ENCODE measurements at regions not wholly inside any gene's neighbourhood (a gene's known extent, or its start where the extent isn't known, plus 50 kb on each side); places are given as distances from the start of the nearest gene placed in this dataset.

GRCh38 chr15:35605764-35606449 lies 59.9 kb upstream of the DPH6 start:
- in situ Hi-C loops (cut with HindIII; ENCODE audit: low pct_unique_long_range_greater_than_20kb, low sequenced_read_pairs) (no loop called here), intact Hi-C loops (cut with micrococcal nuclease; ENCODE audit: unreplicated experiment) (no loop called here)
- H3K36me3 ChIP-seq (ENCODE audit: control insufficient read depth, insufficient read depth, low read length) = no peaks in the 10 kb centered on the region

DNA sequence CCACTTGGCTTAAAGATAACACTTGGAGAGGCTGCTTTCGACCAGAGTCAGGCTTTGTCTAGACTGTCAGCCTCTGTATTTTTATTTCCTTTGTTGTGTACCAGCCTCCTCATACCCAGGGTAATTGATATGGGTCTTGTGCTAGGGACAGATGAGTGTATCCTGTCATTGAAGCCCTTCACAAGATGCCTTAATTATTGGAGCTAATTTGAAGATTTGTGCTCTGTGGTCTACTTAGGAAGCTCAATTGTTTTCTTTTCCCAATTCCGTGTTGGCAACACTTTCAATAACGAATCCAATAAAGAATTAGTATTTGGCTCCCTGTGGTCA lies 60.5 kb upstream of the DPH6 start:
- ChIA-PET CTCF (no interaction called here), POLR2A (no interaction called here)
- Histone ChIP-seq H3K9me3 (ENCODE audit: control insufficient read depth, insufficient read depth, low read depth, low read length) (no peaks in the 10 kb centered on the region), H3K4me1 (ENCODE audit: control insufficient read depth, insufficient read depth, low read length) (no peaks in the 10 kb centered on the region), H3K27me3 (ENCODE audit: control insufficient read depth, insufficient read depth, low read length) (no peaks in the 10 kb centered on the region), H3K4me3 (ENCODE audit: low read depth in 2 of 2, low read length in 2 of 2) (no peak overlapping the region), H3K36me3 (ENCODE audit: control insufficient read depth, insufficient read depth, low read length) (no peaks in the 10 kb centered on the region), H3K27ac (ENCODE audit: low read length) (no peak overlapping the region)
- in situ Hi-C loops (cut with HindIII; ENCODE audit: low pct_unique_long_range_greater_than_20kb, low sequenced_read_pairs) = no loop called here
- BruUV-seq (replicated peaks) = no TSS peak
- intact Hi-C loops (cut with micrococcal nuclease; ENCODE audit: unreplicated experiment) = no loop called here
- DNase-seq (ENCODE audit: low read depth, low spot score) = no peak
- no peak for ATAC-seq
- TF ChIP-seq SIN3A (IDR thresholded peaks at IDR 0.05; ENCODE audit: borderline replicate concordance, insufficient read depth, low read depth, low read length) (no peak), POLR2AphosphoS5 (IDR thresholded peaks at IDR 0.05; ENCODE audit: low read depth, low read length) (no peak), TCF7L2 (IDR thresholded peaks at IDR 0.05; ENCODE audit: low read depth, low read length) (no peak)
- TF ChIP-seq, protein P1, sequence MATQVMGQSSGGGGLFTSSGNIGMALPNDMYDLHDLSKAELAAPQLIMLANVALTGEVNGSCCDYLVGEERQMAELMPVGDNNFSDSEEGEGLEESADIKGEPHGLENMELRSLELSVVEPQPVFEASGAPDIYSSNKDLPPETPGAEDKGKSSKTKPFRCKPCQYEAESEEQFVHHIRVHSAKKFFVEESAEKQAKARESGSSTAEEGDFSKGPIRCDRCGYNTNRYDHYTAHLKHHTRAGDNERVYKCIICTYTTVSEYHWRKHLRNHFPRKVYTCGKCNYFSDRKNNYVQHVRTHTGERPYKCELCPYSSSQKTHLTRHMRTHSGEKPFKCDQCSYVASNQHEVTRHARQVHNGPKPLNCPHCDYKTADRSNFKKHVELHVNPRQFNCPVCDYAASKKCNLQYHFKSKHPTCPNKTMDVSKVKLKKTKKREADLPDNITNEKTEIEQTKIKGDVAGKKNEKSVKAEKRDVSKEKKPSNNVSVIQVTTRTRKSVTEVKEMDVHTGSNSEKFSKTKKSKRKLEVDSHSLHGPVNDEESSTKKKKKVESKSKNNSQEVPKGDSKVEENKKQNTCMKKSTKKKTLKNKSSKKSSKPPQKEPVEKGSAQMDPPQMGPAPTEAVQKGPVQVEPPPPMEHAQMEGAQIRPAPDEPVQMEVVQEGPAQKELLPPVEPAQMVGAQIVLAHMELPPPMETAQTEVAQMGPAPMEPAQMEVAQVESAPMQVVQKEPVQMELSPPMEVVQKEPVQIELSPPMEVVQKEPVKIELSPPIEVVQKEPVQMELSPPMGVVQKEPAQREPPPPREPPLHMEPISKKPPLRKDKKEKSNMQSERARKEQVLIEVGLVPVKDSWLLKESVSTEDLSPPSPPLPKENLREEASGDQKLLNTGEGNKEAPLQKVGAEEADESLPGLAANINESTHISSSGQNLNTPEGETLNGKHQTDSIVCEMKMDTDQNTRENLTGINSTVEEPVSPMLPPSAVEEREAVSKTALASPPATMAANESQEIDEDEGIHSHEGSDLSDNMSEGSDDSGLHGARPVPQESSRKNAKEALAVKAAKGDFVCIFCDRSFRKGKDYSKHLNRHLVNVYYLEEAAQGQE (IDR thresholded peaks at IDR 0.05; ENCODE audit: insufficient read depth in 1 of 2, low read depth in 2 of 2, low read length in 1 of 2) = no peak
- TF ChIP-seq, protein P2, sequence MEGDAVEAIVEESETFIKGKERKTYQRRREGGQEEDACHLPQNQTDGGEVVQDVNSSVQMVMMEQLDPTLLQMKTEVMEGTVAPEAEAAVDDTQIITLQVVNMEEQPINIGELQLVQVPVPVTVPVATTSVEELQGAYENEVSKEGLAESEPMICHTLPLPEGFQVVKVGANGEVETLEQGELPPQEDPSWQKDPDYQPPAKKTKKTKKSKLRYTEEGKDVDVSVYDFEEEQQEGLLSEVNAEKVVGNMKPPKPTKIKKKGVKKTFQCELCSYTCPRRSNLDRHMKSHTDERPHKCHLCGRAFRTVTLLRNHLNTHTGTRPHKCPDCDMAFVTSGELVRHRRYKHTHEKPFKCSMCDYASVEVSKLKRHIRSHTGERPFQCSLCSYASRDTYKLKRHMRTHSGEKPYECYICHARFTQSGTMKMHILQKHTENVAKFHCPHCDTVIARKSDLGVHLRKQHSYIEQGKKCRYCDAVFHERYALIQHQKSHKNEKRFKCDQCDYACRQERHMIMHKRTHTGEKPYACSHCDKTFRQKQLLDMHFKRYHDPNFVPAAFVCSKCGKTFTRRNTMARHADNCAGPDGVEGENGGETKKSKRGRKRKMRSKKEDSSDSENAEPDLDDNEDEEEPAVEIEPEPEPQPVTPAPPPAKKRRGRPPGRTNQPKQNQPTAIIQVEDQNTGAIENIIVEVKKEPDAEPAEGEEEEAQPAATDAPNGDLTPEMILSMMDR (IDR thresholded peaks at IDR 0.05) = no peak

More at GRCh38 chr15:35605764-35606449, 59.9 kb upstream of the DPH6 start:
- no peaks in the 10 kb centered on the region for H3K4me1 ChIP-seq (ENCODE audit: control insufficient read depth, insufficient read depth, low read length)
- H3K9me3 ChIP-seq (ENCODE audit: control insufficient read depth, insufficient read depth, low read depth, low read length) = no peaks in the 10 kb centered on the region
- POLR2A ChIA-PET = interaction anchor here (0.7 kb wide), 1 partner anchor 41 kb away, joined by 14 read pairs; no protein-coding TSS in a partner anchor
- TF ChIP-seq, protein P1 (IDR thresholded peaks at IDR 0.05; ENCODE audit: insufficient read depth in 1 of 2, low read depth in 2 of 2, low read length in 1 of 2) = no peak
- no peak for TF ChIP-seq TCF7L2 (IDR thresholded peaks at IDR 0.05; ENCODE audit: low read depth, low read length)
- TF ChIP-seq SIN3A (IDR thresholded peaks at IDR 0.05; ENCODE audit: borderline replicate concordance, insufficient read depth, low read depth, low read length) = no peak
- no peak for TF ChIP-seq POLR2AphosphoS5 (IDR thresholded peaks at IDR 0.05; ENCODE audit: low read depth, low read length)
- TF ChIP-seq, protein P2 (IDR thresholded peaks at IDR 0.05) = no peak
- H3K27me3 ChIP-seq (ENCODE audit: control insufficient read depth, insufficient read depth, low read length) = no peaks in the 10 kb centered on the region
- DNase-seq (ENCODE audit: low read depth, low spot score) (no peak), ATAC-seq (no peak)
- no peak overlapping the region for H3K4me3 ChIP-seq (ENCODE audit: low read depth in 2 of 2, low read length in 2 of 2)
- H3K27ac ChIP-seq (ENCODE audit: low read length) = no peak overlapping the region
- CTCF ChIA-PET = no interaction called here
- BruUV-seq (replicated peaks) = no TSS peak

Measured in Panc1 (cell line).